HepG2 (cell line): ENCODE measurements at regions not wholly inside any gene's neighbourhood (a gene's known extent, or its start where the extent isn't known, plus 50 kb on each side); places are given as distances from the start of the nearest gene placed in this dataset.
A peak's percentile ranks its signal among the peaks of the same experiment; 100 is the strongest.

Source experiments
- ARID5B ChIP-seq: IDR thresholded peaks from 2 replicates; pipeline ENCODE4 v1.4.0; 2020; ENCODE audit warnings: mild to moderate bottlenecking, missing genetic modification reagents
- CTCF ChIP-seq: sonication (generic); formaldehyde crosslinking; IDR thresholded peaks from 2 replicates; pipeline ENCODE4 v1.5.0; 2020; ENCODE audit warnings: mild to moderate bottlenecking, missing genetic modification reagents, moderate library complexity
- GABPB1 ChIP-seq: IDR thresholded peaks from 2 replicates; pipeline ENCODE4 v1.6.1; 2016; ENCODE audit warnings: mild to moderate bottlenecking, missing genetic modification reagents, moderate library complexity, missing compliant biosample characterization
- GTF2F1 ChIP-seq: fragments of 150-350 bp; IDR thresholded peaks from 2 replicates; pipeline ENCODE4 v1.6.1; 2014; ENCODE audit warnings: low read length
- MAZ ChIP-seq, 2 experiments: sonication (generic) in 1 of 2; formaldehyde crosslinking in 1 of 2; IDR thresholded peaks; 2 replicates each; pipeline versions ENCODE4 v1.5.0 to v1.6.1; 2012 to 2020; ENCODE audit warnings: low read depth in 2 of 2, mild to moderate bottlenecking in 2 of 2, borderline replicate concordance in 1 of 2, improper control_type of control experiment in 1 of 2, low read length in 1 of 2, missing genetic modification reagents in 1 of 2, moderate library complexity in 1 of 2
- PHF20 ChIP-seq: sonication (generic); formaldehyde crosslinking; IDR thresholded peaks from 2 replicates; pipeline ENCODE4 v1.5.0; 2020; ENCODE audit warnings: mild to moderate bottlenecking, missing genetic modification reagents
- SMARCC2 ChIP-seq: fragments of 450-650 bp; IDR thresholded peaks from 2 replicates; pipeline ENCODE4 v1.6.1; 2017; ENCODE audit warnings: antibody characterized with exemption, mild to moderate bottlenecking
- SP4 ChIP-seq: sonication (generic); formaldehyde crosslinking; IDR thresholded peaks from 2 replicates; pipeline ENCODE4 v1.8.1; 2023; ENCODE audit warnings: mild to moderate bottlenecking, missing genetic modification reagents
- THAP9 ChIP-seq: sonication (generic); formaldehyde crosslinking; IDR thresholded peaks from 2 replicates; pipeline ENCODE4; 2020; ENCODE audit warnings: missing genetic modification reagents, mild to moderate bottlenecking, borderline replicate concordance
- ZBTB26 ChIP-seq: IDR thresholded peaks from 2 replicates; pipeline ENCODE4 v1.6.1; 2016; ENCODE audit warnings: missing compliant biosample characterization, missing genetic modification reagents, borderline replicate concordance
- ZNF136 ChIP-seq: sonication (generic); formaldehyde crosslinking; IDR thresholded peaks from 2 replicates; pipeline ENCODE4 v1.8.1; 2022; ENCODE audit warnings: low read depth, mild to moderate bottlenecking, moderate library complexity, missing genetic modification reagents
- ZNF33B ChIP-seq: sonication (generic); formaldehyde crosslinking; IDR thresholded peaks from 2 replicates; pipeline ENCODE4 v1.5.1; 2020; ENCODE audit warnings: mild to moderate bottlenecking, missing genetic modification reagents
- TF ChIP-seq, protein P1 (sequence below): sonication (generic); formaldehyde crosslinking; conservative IDR thresholded peaks from 2 replicates; pipeline ENCODE4 v1.8.0; 2022; ENCODE audit warnings: mild to moderate bottlenecking, moderate library complexity, missing genetic modification reagents
- TF ChIP-seq, protein P2 (sequence below): sonication (generic); formaldehyde crosslinking; IDR thresholded peaks from 2 replicates; pipeline ENCODE4 v1.5.0; 2020; ENCODE audit warnings: missing genetic modification reagents, mild to moderate bottlenecking, borderline replicate concordance

- peak; percentile 76 for TF ChIP-seq CTCF (CRISPR knock-in tag)
- TF ChIP-seq, protein P1, sequence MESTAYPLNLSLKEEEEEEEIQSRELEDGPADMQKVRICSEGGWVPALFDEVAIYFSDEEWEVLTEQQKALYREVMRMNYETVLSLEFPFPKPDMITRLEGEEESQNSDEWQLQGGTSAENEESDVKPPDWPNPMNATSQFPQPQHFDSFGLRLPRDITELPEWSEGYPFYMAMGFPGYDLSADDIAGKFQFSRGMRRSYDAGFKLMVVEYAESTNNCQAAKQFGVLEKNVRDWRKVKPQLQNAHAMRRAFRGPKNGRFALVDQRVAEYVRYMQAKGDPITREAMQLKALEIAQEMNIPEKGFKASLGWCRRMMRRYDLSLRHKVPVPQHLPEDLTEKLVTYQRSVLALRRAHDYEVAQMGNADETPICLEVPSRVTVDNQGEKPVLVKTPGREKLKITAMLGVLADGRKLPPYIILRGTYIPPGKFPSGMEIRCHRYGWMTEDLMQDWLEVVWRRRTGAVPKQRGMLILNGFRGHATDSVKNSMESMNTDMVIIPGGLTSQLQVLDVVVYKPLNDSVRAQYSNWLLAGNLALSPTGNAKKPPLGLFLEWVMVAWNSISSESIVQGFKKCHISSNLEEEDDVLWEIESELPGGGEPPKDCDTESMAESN = 0 out of 2 replicates have a peak, but pooled peaks have one; percentile 39
- TF ChIP-seq ARID5B (CRISPR knock-in tag) = peak; percentile 17; the same call in 1 of the 2 replicates
- TF ChIP-seq PHF20 = peak; percentile 36; the same call in 1 of the 2 replicates
- TF ChIP-seq ZNF136 (CRISPR knock-in tag) = no peak
- TF ChIP-seq MAZ (IDR thresholded peaks at IDR 0.05; ENCODE audit: borderline replicate concordance, low read depth, low read length) = no peak
- peak; percentile 59; the same call in 1 of the 2 replicates for TF ChIP-seq MAZ (CRISPR knock-in tag; IDR thresholded peaks at IDR 0.05; ENCODE audit: low read depth)
- TF ChIP-seq GTF2F1 = no peak
- no peak for TF ChIP-seq SMARCC2
- TF ChIP-seq THAP9 = 0 out of 2 replicates have a peak, but pooled peaks have one; percentile 28
- TF ChIP-seq ZNF33B (CRISPR knock-in tag) = no peak
- 0 out of 2 replicates have a peak, but pooled peaks have one; percentile 28 for TF ChIP-seq SP4 (CRISPR knock-in tag)
- TF ChIP-seq ZBTB26 (CRISPR knock-in tag) = no peak
- 0 out of 2 replicates have a peak, but pooled peaks have one; percentile 5 for TF ChIP-seq GABPB1
- TF ChIP-seq, protein P2, sequence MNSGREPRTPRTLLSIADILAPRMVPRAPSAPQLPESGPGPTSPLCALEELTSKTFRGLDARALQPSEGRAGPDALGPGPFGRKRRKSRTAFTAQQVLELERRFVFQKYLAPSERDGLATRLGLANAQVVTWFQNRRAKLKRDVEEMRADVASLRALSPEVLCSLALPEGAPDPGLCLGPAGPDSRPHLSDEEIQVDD (CRISPR knock-in tag) = no peak
Measured at GRCh38 chr6:6712449-6713403, 124.2 kb downstream of the LY86 start (continued).
